GM23338 (cell line): ENCODE measurements at regions not wholly inside any gene's neighbourhood (a gene's known extent, or its start where the extent isn't known, plus 50 kb on each side); places are given as distances from the start of the nearest gene placed in this dataset.

ENCODE experiments used
- CREB1 ChIP-seq: fragments of 250-450 bp; sonication (Bioruptor Pico); IDR thresholded peaks from 2 replicates; pipeline ENCODE4 v1.5.0; 2020; ENCODE audit warnings: low read depth, mild to moderate bottlenecking, moderate library complexity
- EZH2 ChIP-seq: fragments of 200-600 bp; sonication (generic); IDR thresholded peaks from one replicate; pipeline ENCODE4 v1.8.0; 2017; ENCODE audit warnings: antibody characterized with exemption, mild to moderate bottlenecking, low read depth; ENCODE audit not compliant: unreplicated experiment
- EZH2phosphoT487 ChIP-seq: fragments of 200-600 bp; sonication (generic); IDR thresholded peaks from one replicate; pipeline ENCODE4 v1.8.1; 2018; ENCODE audit warnings: antibody characterized with exemption; ENCODE audit not compliant: unreplicated experiment
- JUNB ChIP-seq: IDR thresholded peaks from one replicate; pipeline ENCODE4 v1.6.1; 2016; ENCODE audit warnings: antibody characterized with exemption; ENCODE audit not compliant: unreplicated experiment
- NANOG ChIP-seq: IDR thresholded peaks from 2 replicates; pipeline ENCODE4 v1.6.1; 2016; ENCODE audit warnings: antibody characterized with exemption, borderline replicate concordance
- POLR2AphosphoS5 ChIP-seq: IDR thresholded peaks from 2 replicates; pipeline ENCODE4 v1.6.1; 2016; ENCODE audit warnings: antibody characterized with exemption, low read depth
- ZNF114 ChIP-seq: fragments of 250-450 bp; sonication (Bioruptor Pico); IDR thresholded peaks from 2 replicates; pipeline ENCODE4 v1.5.0; 2020; ENCODE audit warnings: mild to moderate bottlenecking, moderate library complexity
- TF ChIP-seq, protein P1 (sequence below), 2 experiments: fragments of 200-600 bp in 1 of 2; sonication (generic) in 1 of 2; conservative IDR thresholded peaks; 2 replicates each; pipeline versions ENCODE4 v1.5.1 to v1.6.1; 2016 to 2017; ENCODE audit warnings: antibody characterized with exemption in 2 of 2, low read depth in 2 of 2, mild to moderate bottlenecking in 2 of 2, moderate library complexity in 1 of 2
- TF ChIP-seq, protein P2 (sequence below): IDR thresholded peaks from 2 replicates; pipeline ENCODE4 v1.6.1; 2016; ENCODE audit warnings: antibody characterized with exemption
- TF ChIP-seq, protein P3 (sequence below): IDR thresholded peaks from one replicate; pipeline ENCODE4 v1.6.1; 2018; ENCODE audit warnings: antibody characterized with exemption; ENCODE audit not compliant: unreplicated experiment

DNA sequence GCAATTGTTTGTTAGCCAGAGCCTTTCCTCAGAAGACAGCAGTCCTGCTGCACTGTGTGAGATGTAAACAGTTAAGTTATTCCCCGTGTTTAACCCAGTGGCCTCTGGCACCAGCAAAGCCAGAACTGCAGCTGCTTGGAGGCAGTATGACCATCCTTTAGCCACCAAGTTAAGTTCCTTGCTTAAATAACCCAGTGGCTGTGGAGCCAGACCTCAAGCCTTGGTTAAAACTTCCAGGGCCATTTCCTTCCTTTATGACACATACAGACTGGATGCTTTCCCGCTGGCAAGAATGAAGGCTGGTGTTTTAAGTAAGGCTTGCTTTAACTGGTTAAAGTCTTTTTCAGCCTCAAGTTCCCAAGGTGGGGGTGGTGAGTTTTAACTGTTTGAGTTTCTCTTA, 379.8 kb downstream of the DCAF12L2 start:
- TF ChIP-seq, protein P1, sequence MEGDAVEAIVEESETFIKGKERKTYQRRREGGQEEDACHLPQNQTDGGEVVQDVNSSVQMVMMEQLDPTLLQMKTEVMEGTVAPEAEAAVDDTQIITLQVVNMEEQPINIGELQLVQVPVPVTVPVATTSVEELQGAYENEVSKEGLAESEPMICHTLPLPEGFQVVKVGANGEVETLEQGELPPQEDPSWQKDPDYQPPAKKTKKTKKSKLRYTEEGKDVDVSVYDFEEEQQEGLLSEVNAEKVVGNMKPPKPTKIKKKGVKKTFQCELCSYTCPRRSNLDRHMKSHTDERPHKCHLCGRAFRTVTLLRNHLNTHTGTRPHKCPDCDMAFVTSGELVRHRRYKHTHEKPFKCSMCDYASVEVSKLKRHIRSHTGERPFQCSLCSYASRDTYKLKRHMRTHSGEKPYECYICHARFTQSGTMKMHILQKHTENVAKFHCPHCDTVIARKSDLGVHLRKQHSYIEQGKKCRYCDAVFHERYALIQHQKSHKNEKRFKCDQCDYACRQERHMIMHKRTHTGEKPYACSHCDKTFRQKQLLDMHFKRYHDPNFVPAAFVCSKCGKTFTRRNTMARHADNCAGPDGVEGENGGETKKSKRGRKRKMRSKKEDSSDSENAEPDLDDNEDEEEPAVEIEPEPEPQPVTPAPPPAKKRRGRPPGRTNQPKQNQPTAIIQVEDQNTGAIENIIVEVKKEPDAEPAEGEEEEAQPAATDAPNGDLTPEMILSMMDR (conservative IDR thresholded peaks at IDR 0.05; ENCODE audit: low read depth in 2 of 2): no peak
- TF ChIP-seq EZH2: no peak
- TF ChIP-seq, protein P2, sequence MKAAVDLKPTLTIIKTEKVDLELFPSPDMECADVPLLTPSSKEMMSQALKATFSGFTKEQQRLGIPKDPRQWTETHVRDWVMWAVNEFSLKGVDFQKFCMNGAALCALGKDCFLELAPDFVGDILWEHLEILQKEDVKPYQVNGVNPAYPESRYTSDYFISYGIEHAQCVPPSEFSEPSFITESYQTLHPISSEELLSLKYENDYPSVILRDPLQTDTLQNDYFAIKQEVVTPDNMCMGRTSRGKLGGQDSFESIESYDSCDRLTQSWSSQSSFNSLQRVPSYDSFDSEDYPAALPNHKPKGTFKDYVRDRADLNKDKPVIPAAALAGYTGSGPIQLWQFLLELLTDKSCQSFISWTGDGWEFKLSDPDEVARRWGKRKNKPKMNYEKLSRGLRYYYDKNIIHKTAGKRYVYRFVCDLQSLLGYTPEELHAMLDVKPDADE: no peak
- no peak for TF ChIP-seq POLR2AphosphoS5
- TF ChIP-seq, protein P3, sequence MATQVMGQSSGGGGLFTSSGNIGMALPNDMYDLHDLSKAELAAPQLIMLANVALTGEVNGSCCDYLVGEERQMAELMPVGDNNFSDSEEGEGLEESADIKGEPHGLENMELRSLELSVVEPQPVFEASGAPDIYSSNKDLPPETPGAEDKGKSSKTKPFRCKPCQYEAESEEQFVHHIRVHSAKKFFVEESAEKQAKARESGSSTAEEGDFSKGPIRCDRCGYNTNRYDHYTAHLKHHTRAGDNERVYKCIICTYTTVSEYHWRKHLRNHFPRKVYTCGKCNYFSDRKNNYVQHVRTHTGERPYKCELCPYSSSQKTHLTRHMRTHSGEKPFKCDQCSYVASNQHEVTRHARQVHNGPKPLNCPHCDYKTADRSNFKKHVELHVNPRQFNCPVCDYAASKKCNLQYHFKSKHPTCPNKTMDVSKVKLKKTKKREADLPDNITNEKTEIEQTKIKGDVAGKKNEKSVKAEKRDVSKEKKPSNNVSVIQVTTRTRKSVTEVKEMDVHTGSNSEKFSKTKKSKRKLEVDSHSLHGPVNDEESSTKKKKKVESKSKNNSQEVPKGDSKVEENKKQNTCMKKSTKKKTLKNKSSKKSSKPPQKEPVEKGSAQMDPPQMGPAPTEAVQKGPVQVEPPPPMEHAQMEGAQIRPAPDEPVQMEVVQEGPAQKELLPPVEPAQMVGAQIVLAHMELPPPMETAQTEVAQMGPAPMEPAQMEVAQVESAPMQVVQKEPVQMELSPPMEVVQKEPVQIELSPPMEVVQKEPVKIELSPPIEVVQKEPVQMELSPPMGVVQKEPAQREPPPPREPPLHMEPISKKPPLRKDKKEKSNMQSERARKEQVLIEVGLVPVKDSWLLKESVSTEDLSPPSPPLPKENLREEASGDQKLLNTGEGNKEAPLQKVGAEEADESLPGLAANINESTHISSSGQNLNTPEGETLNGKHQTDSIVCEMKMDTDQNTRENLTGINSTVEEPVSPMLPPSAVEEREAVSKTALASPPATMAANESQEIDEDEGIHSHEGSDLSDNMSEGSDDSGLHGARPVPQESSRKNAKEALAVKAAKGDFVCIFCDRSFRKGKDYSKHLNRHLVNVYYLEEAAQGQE: no peak
- TF ChIP-seq CREB1 (CRISPR knock-in tag): no peak
- TF ChIP-seq EZH2phosphoT487: no peak
- TF ChIP-seq ZNF114 (CRISPR knock-in tag): no peak
- TF ChIP-seq NANOG: no peak
- no peak for TF ChIP-seq JUNB
